ENCODE measurements at regions not wholly inside any gene's neighbourhood (a gene's known extent, or its start where the extent isn't known, plus 50 kb on each side); places are given as distances from the start of the nearest gene placed in this dataset.

- DNase-seq: no peak
Measured at GRCh38 chr1:168381850-168382249, 101.2 kb downstream of the TBX19 start.

GRCh38 chr1:168380945-168381344, 100.3 kb downstream of the TBX19 start:
- DNase-seq: no peak

- no peak for DNase-seq
Measured at GRCh38 chr1:168379104-168379860, 98.6 kb downstream of the TBX19 start.

- DNase-seq: no peak
Measured at GRCh38 chr1:168375566-168376300, 95.1 kb downstream of the TBX19 start.

GRCh38 chr1:168374566-168374965, 93.9 kb downstream of the TBX19 start:
- DNase-seq: no peak

GRCh38 chr1:168373869-168374268, 93.2 kb downstream of the TBX19 start:
- no peak for DNase-seq

GRCh38 chr1:168372861-168373371, 92.2 kb downstream of the TBX19 start:
- DNase-seq: no peak

- no peak for DNase-seq
Measured at GRCh38 chr1:168372307-168372706, 91.6 kb downstream of the TBX19 start.

- no peak for DNase-seq
Measured at GRCh38 chr1:168371477-168371876, 90.8 kb downstream of the TBX19 start.

- no peak for DNase-seq
Measured at GRCh38 chr1:168370586-168370985, 89.9 kb downstream of the TBX19 start.

GRCh38 chr1:168369655-168370054, 89.0 kb downstream of the TBX19 start:
- no peak for DNase-seq

GRCh38 chr1:168368131-168368530, 87.5 kb downstream of the TBX19 start:
- no peak for DNase-seq

- no peak for DNase-seq
Measured at GRCh38 chr1:168365719-168366479, 85.2 kb downstream of the TBX19 start.
